Keratinocyte (primary cell): ENCODE measurements at regions not wholly inside any gene's neighbourhood (a gene's known extent, or its start where the extent isn't known, plus 50 kb on each side); places are given as distances from the start of the nearest gene placed in this dataset.

ENCODE experiments used
- CTCF ChIP-seq, 3 experiments: IDR thresholded peaks in 1 of 3; conservative IDR thresholded peaks in 1 of 3; optimal IDR thresholded peaks in 1 of 3; 2 replicates in 2 of 3; 3 replicates in 1 of 3; pipeline versions ENCODE3 to v1.5.1; 2011; ENCODE audit warnings: low read length in 3 of 3, mild to moderate bottlenecking in 3 of 3, moderate library complexity in 2 of 3, control low read depth in 1 of 3, inconsistent platforms in 1 of 3; ENCODE audit not compliant: insufficient read depth in 2 of 3; ENCODE audit errors: extremely low read depth in 1 of 3
- EZH2 ChIP-seq: IDR thresholded peaks from one replicate; pipeline ENCODE4 v1.6.1; 2012; ENCODE audit warnings: inconsistent platforms, mild to moderate bottlenecking, low read length, moderate library complexity

DNA sequence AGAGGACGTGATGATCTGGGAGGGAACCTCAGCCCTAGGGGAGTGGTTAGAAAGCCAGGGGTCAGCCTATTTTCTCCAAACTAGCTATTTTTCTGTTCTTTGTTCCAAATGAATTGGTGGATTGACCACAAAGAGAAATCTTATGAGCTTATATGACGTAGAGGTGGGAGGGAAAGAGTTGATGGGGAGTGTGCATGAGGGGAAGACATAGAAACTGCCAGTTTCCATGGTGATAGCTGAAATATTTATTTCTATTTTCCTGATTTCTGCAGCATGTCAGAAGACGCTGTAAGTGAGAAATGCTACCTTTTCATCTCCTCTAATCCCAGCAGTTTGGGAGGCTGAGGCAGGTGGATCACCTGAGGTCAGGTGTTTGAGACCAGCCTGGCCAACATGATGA is 51.4 kb upstream of the CISTR start:
- TF ChIP-seq EZH2 (no peak), CTCF (optimal IDR thresholded peaks at IDR 0.05 in 1 of 3, IDR thresholded peaks at IDR 0.05 in 1 of 3, conservative IDR thresholded peaks at IDR 0.05 in 1 of 3; ENCODE audit: extremely low read depth in 1 of 3, insufficient read depth in 2 of 3, low read length in 3 of 3) (no peak)
